B cell (primary cell): ENCODE measurements at regions not wholly inside any gene's neighbourhood (a gene's known extent, or its start where the extent isn't known, plus 50 kb on each side); places are given as distances from the start of the nearest gene placed in this dataset.
"Not testable (repeated sequence)": the region's sequence is repeated elsewhere in the genome, so short reads cannot be mapped to it uniquely, and the experiment has no call there.

Experiments used
- ATAC-seq: fragments of 200-7000 bp; cut with Tn5 transposase; one replicate; pipeline ENCODE4 v1.10.0; 2021; ENCODE audit warnings: low read depth, mild to moderate bottlenecking, moderate number of reproducible peaks, moderate library complexity
- CTCF ChIA-PET: fragments of 350-600 bp; sonication (Branson Sonifier 250); formaldehyde crosslinking; loops from one replicate; lab custom pipeline; 2021; ENCODE audit warnings: antibody characterized with exemption, inconsistent platforms; lab: Charles Lee
- POLR2A ChIA-PET: fragments of 350-600 bp; sonication (Branson Sonifier 250); formaldehyde crosslinking; loops from one replicate; lab custom pipeline; 2021; ENCODE audit warnings: antibody characterized with exemption; lab: Charles Lee
- DNase-seq: peaks from one replicate; pipeline ENCODE4 v3.0.0; 2013
- H2AFZ ChIP-seq: 2 replicates; pipeline ENCODE4 v1.6.1; 2012; ENCODE audit warnings: mild to moderate bottlenecking, low read depth, low read length; ENCODE audit not compliant: insufficient read depth, poor library complexity, severe bottlenecking
- H3K27ac ChIP-seq, 2 donors: 1 replicate in 1 of 2; 2 replicates in 1 of 2; pipeline ENCODE4 v1.5.1; 2012 to 2013; ENCODE audit warnings: low read length in 2 of 2, mild to moderate bottlenecking in 2 of 2, moderate library complexity in 1 of 2
- H3K27me3 ChIP-seq, 4 experiments: fragments of 200-600 bp in 1 of 4; sonication (generic) in 1 of 4; replicated peaks in 1 of 4; 1 replicate in 2 of 4; 2 replicates in 2 of 4; pipeline versions ENCODE4 v1.6.1 to v1.7.0; 2013 to 2016; ENCODE audit warnings: low read length in 3 of 4, mild to moderate bottlenecking in 2 of 4, mixed read lengths in 1 of 4, moderate library complexity in 1 of 4; ENCODE audit not compliant: insufficient read depth in 4 of 4, control insufficient read depth in 3 of 4; ENCODE audit errors: control extremely low read depth in 1 of 4
- H3K36me3 ChIP-seq, 2 experiments: replicated peaks in 1 of 2; 1 replicate in 1 of 2; 2 replicates in 1 of 2; pipeline versions ENCODE4 v1.6.1 to v1.7.1; 2013; ENCODE audit warnings: low read length in 1 of 2; ENCODE audit not compliant: insufficient read depth in 2 of 2, control insufficient read depth in 1 of 2; ENCODE audit errors: control extremely low read depth in 1 of 2, extremely low read depth in 1 of 2
- H3K4me1 ChIP-seq, 2 donors: fragments of 200-600 bp in 1 of 2; sonication (generic) in 1 of 2; 1 replicate in 1 of 2; 2 replicates in 1 of 2; pipeline versions ENCODE4 v1.5.1 to v1.6.1; 2013 to 2017; ENCODE audit warnings: low read length in 2 of 2; ENCODE audit not compliant: control insufficient read depth in 2 of 2, insufficient read depth in 2 of 2
- H3K4me2 ChIP-seq: replicated peaks from 2 replicates; pipeline ENCODE3; 2012; ENCODE audit warnings: mild to moderate bottlenecking, low read depth, low read length; ENCODE audit not compliant: poor library complexity, severe bottlenecking
- H3K4me3 ChIP-seq, 5 experiments: fragments of 200-600 bp in 1 of 5; sonication (generic) in 1 of 5; 1 replicate in 3 of 5; 2 replicates in 2 of 5; pipeline versions ENCODE4 v1.5.1 to v1.7.0; 2011 to 2016; ENCODE audit warnings: low read length in 4 of 5, mild to moderate bottlenecking in 4 of 5, low read depth in 2 of 5, control low read depth in 1 of 5, moderate library complexity in 1 of 5; ENCODE audit not compliant: insufficient read depth in 1 of 5; ENCODE audit errors: control extremely low read depth in 1 of 5, extremely low read depth in 1 of 5
- H3K79me2 ChIP-seq: fragments of 200-600 bp; sonication (generic); one replicate; pipeline ENCODE4 v1.6.0; 2016; ENCODE audit warnings: low read length; ENCODE audit not compliant: control insufficient read depth, insufficient read depth
- H3K9ac ChIP-seq: fragments of 200-600 bp; sonication (generic); 2 replicates; pipeline ENCODE4 v1.6.1; 2017; ENCODE audit warnings: mild to moderate bottlenecking, low read length, moderate library complexity
- H3K9me3 ChIP-seq, 3 donors: one replicate each; pipeline versions ENCODE4 v1.6.1 to v1.7.1; 2013; ENCODE audit warnings: low read length in 2 of 3; ENCODE audit not compliant: control insufficient read depth in 2 of 3, insufficient read depth in 1 of 3; ENCODE audit errors: control extremely low read depth in 1 of 3
- H4K20me1 ChIP-seq: 2 replicates; pipeline ENCODE4 v1.6.0; 2012; ENCODE audit warnings: mild to moderate bottlenecking, low read length; ENCODE audit not compliant: insufficient read depth, control insufficient read depth, poor library complexity, severe bottlenecking
- H3K27ac Mint-ChIP-seq: one replicate; pipeline ENCODE4 v1.8.0; 2021; ENCODE audit warnings: mixed read lengths
- H3K27me3 Mint-ChIP-seq: one replicate; pipeline ENCODE4 v1.8.0; 2021; ENCODE audit warnings: mixed read lengths
- H3K4me1 Mint-ChIP-seq: one replicate; pipeline ENCODE4 v1.8.0; 2021; ENCODE audit warnings: mixed read lengths
- H3K4me3 Mint-ChIP-seq: one replicate; pipeline ENCODE4 v1.8.0; 2021; ENCODE audit warnings: mixed read lengths
- H3K9me3 Mint-ChIP-seq: one replicate; pipeline ENCODE4 v1.8.0; 2022; ENCODE audit warnings: mixed read lengths; ENCODE audit not compliant: insufficient read depth
- EZH2 ChIP-seq: IDR thresholded peaks from 2 replicates; pipeline ENCODE4 v1.6.1; 2012; ENCODE audit warnings: borderline replicate concordance, low read depth, mild to moderate bottlenecking, moderate library complexity, low read length; ENCODE audit not compliant: insufficient read depth, poor library complexity, severe bottlenecking
- WGBS: methylation state at CpG from one replicate; pipeline ENCODE4 v1.1.5; 2013; ENCODE audit warnings: missing lambda C conversion rate; ENCODE audit not compliant: insufficient coverage; 5-methylcytosine and 5-hydroxymethylcytosine counted together
- intact Hi-C: fragments of 100-400 bp; cut with micrococcal nuclease; formaldehyde crosslinking; loops from one replicate; pipeline ENCODE4 v1.10.0; 2022
- TF ChIP-seq, protein P1 (sequence below): fragments of 200-600 bp; IDR thresholded peaks from one replicate; pipeline ENCODE4 v1.8.0; 2022; ENCODE audit warnings: antibody characterized with exemption, mild to moderate bottlenecking

DNA sequence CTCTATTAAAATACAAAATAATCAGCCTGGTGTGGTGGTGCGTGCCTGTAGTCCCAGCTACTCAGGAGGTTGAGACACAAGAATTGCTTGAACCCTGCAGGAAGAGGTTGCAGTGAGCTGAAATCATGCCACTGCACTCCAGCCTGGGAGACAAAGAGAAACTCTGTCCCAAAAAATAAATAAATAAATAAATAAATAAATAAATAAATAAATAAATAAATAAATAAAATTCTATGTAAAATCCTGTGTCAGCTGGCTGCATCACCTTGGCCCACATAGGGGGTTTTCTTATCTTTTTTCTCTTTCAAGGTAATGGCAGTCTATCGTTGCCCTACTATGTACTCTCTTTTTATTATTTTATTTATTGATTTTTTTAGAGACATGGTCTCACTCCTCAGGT, 206.7 kb downstream of the ALG10 start:
- H3K4me1 ChIP-seq, ATAC-seq, H3K79me2 ChIP-seq, H3K9ac ChIP-seq, H3K4me3 Mint-ChIP-seq, DNase-seq, H2AFZ ChIP-seq, H3K9me3 ChIP-seq, H3K36me3 ChIP-seq, H3K27me3 ChIP-seq, H4K20me1 ChIP-seq, H3K27ac Mint-ChIP-seq, H3K27me3 Mint-ChIP-seq, H3K27ac ChIP-seq, H3K9me3 Mint-ChIP-seq, POLR2A ChIA-PET, H3K4me2 ChIP-seq, intact Hi-C loops, H3K4me3 ChIP-seq, H3K4me1 Mint-ChIP-seq: not testable (repeated sequence)
- WGBS, result no CpG with 5 or more reads among the region's 2 CpGs
- CTCF ChIA-PET, result interaction anchor here (0.7 kb wide), 1 partner anchor 104 kb away, joined by 3 read pairs; no protein-coding TSS in a partner anchor

DNA sequence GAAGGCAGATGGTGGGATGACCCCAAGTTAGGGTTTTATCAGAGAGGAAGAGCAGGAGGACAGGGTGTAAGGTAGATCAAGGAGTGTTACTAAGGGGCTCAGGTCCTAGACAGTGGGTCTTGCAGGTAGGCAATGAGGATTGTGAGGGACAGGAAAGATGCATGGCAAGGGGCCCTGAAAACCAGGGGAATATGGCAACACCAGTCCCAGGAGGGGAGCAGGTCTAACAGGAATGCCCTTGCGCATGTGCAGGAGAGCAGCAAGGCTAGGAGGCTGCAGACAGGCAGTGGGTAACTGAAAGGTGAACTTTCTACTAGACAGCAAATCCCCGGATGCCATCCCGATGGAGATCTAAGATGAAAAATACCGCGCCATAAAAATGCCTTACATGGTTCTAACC, 211.3 kb downstream of the ALG10 start:
- intact Hi-C loops, result no loop called here
- Histone ChIP-seq H3K9ac (no peak overlapping the region), H3K4me3 (no peak overlapping the region), H3K27ac (no peak overlapping the region), H3K27me3 (no peaks in the 10 kb centered on the region), H2AFZ (no peak overlapping the region), H3K79me2 (no peaks in the 10 kb centered on the region), H3K4me1 (no peaks in the 10 kb centered on the region), H3K9me3 (no peaks in the 10 kb centered on the region), H3K4me2 (no peak overlapping the region), H4K20me1 (no peaks in the 10 kb centered on the region), H3K36me3 (no peaks in the 10 kb centered on the region)
- Mint-ChIP-seq H3K4me3 (no peak overlapping the region), H3K9me3 (no peaks in the 10 kb centered on the region), H3K27me3 (peaks cover 8% of the 10 kb centered on the region), H3K27ac (no peak overlapping the region), H3K4me1 (no peaks in the 10 kb centered on the region)
- ATAC-seq, result no peak
- ChIA-PET POLR2A (no interaction called here), CTCF (no interaction called here)
- WGBS, result 100% methylated on average over 5 of the region's 5 CpGs
- no peak for DNase-seq
- no peak for TF ChIP-seq EZH2
- TF ChIP-seq, protein P1, sequence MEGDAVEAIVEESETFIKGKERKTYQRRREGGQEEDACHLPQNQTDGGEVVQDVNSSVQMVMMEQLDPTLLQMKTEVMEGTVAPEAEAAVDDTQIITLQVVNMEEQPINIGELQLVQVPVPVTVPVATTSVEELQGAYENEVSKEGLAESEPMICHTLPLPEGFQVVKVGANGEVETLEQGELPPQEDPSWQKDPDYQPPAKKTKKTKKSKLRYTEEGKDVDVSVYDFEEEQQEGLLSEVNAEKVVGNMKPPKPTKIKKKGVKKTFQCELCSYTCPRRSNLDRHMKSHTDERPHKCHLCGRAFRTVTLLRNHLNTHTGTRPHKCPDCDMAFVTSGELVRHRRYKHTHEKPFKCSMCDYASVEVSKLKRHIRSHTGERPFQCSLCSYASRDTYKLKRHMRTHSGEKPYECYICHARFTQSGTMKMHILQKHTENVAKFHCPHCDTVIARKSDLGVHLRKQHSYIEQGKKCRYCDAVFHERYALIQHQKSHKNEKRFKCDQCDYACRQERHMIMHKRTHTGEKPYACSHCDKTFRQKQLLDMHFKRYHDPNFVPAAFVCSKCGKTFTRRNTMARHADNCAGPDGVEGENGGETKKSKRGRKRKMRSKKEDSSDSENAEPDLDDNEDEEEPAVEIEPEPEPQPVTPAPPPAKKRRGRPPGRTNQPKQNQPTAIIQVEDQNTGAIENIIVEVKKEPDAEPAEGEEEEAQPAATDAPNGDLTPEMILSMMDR, result no peak
